ENCODE measurements at regions not wholly inside any gene's neighbourhood (a gene's known extent, or its start where the extent isn't known, plus 50 kb on each side); places are given as distances from the start of the nearest gene placed in this dataset.

- Histone ChIP-seq H3K27ac (no peak overlapping the region), H3K4me2 (no peak overlapping the region), H3K9me3 (peaks cover 23% of the 10 kb centered on the region), H3K4me1 (peaks cover 21% of the 10 kb centered on the region), H4K20me1 (no peaks in the 10 kb centered on the region), H3K4me3 (no peak overlapping the region), H3K27me3 (no peaks in the 10 kb centered on the region), H3K9ac (no peak overlapping the region), H3K36me3 (no peaks in the 10 kb centered on the region)
- no peak for TF ChIP-seq Cebpa-rat (IDR thresholded peaks at IDR 0.05)
These were observed 236.7 kb upstream of the HS3ST5 start for GRCh38 chr6:114579486-114579885.

- H3K4me1 ChIP-seq: peaks cover 21% of the 10 kb centered on the region
These were observed 234.3 kb upstream of the HS3ST5 start for GRCh38 chr6:114577109-114577508.

GRCh38 chr6:114576330-114576729 is 233.5 kb upstream of the HS3ST5 start:
- no peak overlapping the region for H3K4me2 ChIP-seq

More at GRCh38 chr6:114577109-114577508, 234.3 kb upstream of the HS3ST5 start:
- Histone ChIP-seq H3K36me3 (no peaks in the 10 kb centered on the region), H3K27me3 (no peaks in the 10 kb centered on the region), H3K9me3 (peaks cover 8% of the 10 kb centered on the region), H4K20me1 (no peaks in the 10 kb centered on the region), H3K27ac (no peak overlapping the region), H3K9ac (no peak overlapping the region), H3K4me2 (no peak overlapping the region), H3K4me3 (no peak overlapping the region)
- no peak for TF ChIP-seq Cebpa-rat (IDR thresholded peaks at IDR 0.05)

GRCh38 chr6:114569669-114570068 is 226.8 kb upstream of the HS3ST5 start:
- peaks cover 2% of the 10 kb centered on the region for H3K9me3 ChIP-seq
- H3K36me3 ChIP-seq: no peaks in the 10 kb centered on the region
- H3K4me3 ChIP-seq: no peak overlapping the region
- no peak overlapping the region for H3K4me2 ChIP-seq
- no peaks in the 10 kb centered on the region for H3K27me3 ChIP-seq
- no peak overlapping the region for H3K27ac ChIP-seq
- H3K9ac ChIP-seq: no peak overlapping the region
- H3K4me1 ChIP-seq: no peaks in the 10 kb centered on the region
- no peak for TF ChIP-seq Cebpa-rat (IDR thresholded peaks at IDR 0.05)
- no peaks in the 10 kb centered on the region for H4K20me1 ChIP-seq

More at GRCh38 chr6:114576330-114576729, 233.5 kb upstream of the HS3ST5 start:
- Histone ChIP-seq H3K27ac (no peak overlapping the region), H4K20me1 (no peaks in the 10 kb centered on the region), H3K27me3 (no peaks in the 10 kb centered on the region), H3K9ac (no peak overlapping the region), H3K4me1 (peaks cover 16% of the 10 kb centered on the region), H3K4me3 (no peak overlapping the region), H3K36me3 (no peaks in the 10 kb centered on the region), H3K9me3 (peaks cover under 1% of the 10 kb centered on the region; the same call in 1 of the 2 replicates)
- TF ChIP-seq Cebpa-rat (IDR thresholded peaks at IDR 0.05): no peak

DNA sequence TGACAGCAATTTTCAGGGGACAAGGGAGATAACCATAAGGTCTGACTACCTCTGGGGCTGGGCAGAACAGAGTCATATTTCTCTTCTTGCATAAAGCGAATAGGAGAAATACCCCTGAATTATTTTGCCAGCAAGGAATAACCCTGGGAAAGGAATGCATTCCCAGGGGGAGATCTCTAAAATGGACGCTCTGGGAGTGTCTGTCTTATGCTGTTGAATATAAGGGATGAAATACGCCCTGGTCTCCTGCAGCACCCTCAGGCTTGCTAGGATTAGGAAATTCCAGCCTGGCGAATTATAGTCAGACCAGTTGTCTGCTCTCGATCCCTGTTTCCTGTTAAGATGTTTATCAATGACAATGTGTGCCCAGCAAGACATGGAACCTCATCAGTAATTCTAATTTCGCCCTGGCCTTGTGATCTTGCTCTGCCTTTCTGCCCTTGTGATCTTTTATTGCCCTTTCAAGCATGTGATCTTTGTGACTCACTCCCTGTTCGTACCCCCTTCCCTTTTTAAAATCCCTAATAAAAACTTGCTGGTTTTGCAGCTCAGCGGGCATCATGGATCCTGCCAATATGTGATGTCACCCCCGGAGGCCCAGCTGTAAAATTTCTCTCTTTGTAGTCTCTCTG is 221.6 kb upstream of the HS3ST5 start:
- Histone ChIP-seq H4K20me1 (no peaks in the 10 kb centered on the region), H3K9ac (no peak overlapping the region), H3K4me1 (no peaks in the 10 kb centered on the region), H3K27ac (no peak overlapping the region), H3K27me3 (no peaks in the 10 kb centered on the region), H3K4me3 (no peak overlapping the region), H3K9me3 (peaks cover 8% of the 10 kb centered on the region), H3K36me3 (no peaks in the 10 kb centered on the region), H3K4me2 (no peak overlapping the region)
- no peak for TF ChIP-seq Cebpa-rat (IDR thresholded peaks at IDR 0.05)

DNA sequence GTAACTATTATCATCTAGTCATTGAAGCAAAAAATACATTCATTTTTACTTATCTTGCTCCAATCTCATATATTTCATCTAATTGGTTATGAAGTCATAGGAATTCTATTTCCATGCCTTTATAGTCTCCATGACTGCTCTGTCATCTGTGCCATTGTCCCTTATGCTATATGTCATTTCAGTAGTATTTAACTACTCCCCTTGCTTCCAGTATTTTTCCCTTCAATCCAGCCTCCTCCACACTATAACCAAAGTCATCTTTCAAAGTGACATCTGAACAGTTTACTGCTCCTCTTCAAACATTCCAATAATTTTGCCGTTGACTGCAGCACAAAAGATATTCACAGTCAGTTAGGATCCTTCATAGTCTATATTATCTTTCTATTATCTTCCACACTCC is 216.6 kb upstream of the HS3ST5 start:
- H3K9me3 ChIP-seq: peaks cover 3% of the 10 kb centered on the region
- TF ChIP-seq Cebpa-rat (IDR thresholded peaks at IDR 0.05): no peak

GRCh38 chr6:114558153-114558552 is 215.3 kb upstream of the HS3ST5 start:
- no peak overlapping the region for H3K4me3 ChIP-seq
- H3K36me3 ChIP-seq: no peaks in the 10 kb centered on the region
- no peaks in the 10 kb centered on the region for H3K9me3 ChIP-seq
- TF ChIP-seq Cebpa-rat (IDR thresholded peaks at IDR 0.05): no peak
- H3K27me3 ChIP-seq: no peaks in the 10 kb centered on the region
- H3K27ac ChIP-seq: no peak overlapping the region
- H3K9ac ChIP-seq: no peak overlapping the region
- H3K4me1 ChIP-seq: no peaks in the 10 kb centered on the region
- no peaks in the 10 kb centered on the region for H4K20me1 ChIP-seq
- H3K4me2 ChIP-seq: no peak overlapping the region

More for the DNA sequence above, 216.6 kb upstream of the HS3ST5 start:
- Histone ChIP-seq H3K4me3 (no peak overlapping the region), H4K20me1 (no peaks in the 10 kb centered on the region), H3K9ac (no peak overlapping the region), H3K27ac (no peak overlapping the region), H3K4me2 (no peak overlapping the region), H3K36me3 (no peaks in the 10 kb centered on the region), H3K4me1 (no peaks in the 10 kb centered on the region), H3K27me3 (no peaks in the 10 kb centered on the region)

DNA sequence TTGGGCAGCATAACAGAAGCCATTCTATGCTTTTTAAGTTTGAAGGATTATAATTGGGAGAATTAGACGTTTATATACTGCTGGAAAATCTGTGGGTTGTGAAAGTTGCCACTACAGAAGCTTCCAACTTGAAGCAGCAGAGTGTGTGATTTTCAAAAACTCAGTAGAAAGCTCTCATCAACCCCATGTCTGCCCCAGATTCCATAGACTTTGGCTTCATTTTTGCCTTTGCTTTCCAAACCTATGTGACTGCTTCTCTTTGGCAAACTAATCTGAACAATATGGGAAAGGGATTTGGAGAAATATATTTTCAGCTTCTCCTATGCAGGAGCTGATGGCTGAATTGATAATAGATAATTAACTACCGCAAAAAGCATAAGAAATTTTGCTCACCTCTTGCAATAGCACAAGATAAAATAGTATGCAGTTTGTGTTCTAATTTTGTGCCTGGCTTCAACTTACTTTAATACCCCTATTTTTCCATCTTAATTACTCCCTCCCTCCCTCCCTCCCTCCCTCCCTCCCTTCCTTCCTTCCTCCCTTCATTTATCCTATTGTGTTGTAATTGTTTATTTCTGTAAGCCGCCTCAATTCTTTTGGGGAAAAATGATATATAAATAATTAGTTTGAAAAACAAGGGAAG is 214.1 kb upstream of the HS3ST5 start:
- Histone ChIP-seq H3K9ac (no peak overlapping the region), H3K4me3 (no peak overlapping the region), H3K4me1 (no peaks in the 10 kb centered on the region), H3K27ac (no peak overlapping the region), H3K4me2 (no peak overlapping the region), H3K27me3 (no peaks in the 10 kb centered on the region), H3K9me3 (no peaks in the 10 kb centered on the region), H3K36me3 (no peaks in the 10 kb centered on the region), H4K20me1 (no peaks in the 10 kb centered on the region)
- TF ChIP-seq Cebpa-rat (IDR thresholded peaks at IDR 0.05): no peak

DNA sequence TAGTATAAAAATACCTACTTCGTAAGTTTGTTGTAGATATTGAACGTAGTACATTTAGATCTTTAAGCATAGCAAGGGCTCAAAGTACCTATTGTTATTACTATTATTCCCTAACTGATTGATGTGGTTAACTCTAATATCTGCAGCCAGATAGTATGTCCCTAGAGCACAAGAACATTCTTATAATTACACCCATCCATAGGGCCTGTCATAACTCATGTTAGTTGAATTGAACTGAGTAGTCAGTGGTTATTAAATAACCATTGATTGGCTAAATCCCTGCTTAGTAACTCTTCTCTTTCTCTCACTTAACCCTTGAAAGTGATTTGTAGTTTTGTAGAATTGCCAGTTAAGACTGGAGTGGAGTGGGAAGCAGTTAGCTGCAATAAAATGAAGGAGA is 207.5 kb upstream of the HS3ST5 start:
- Histone ChIP-seq H3K27me3 (no peaks in the 10 kb centered on the region), H3K9me3 (no peaks in the 10 kb centered on the region), H3K36me3 (no peaks in the 10 kb centered on the region), H3K4me3 (no peak overlapping the region), H3K4me2 (no peak overlapping the region), H3K27ac (no peak overlapping the region), H3K9ac (no peak overlapping the region), H4K20me1 (no peaks in the 10 kb centered on the region), H3K4me1 (no peaks in the 10 kb centered on the region)
- TF ChIP-seq Cebpa-rat (IDR thresholded peaks at IDR 0.05): no peak

GRCh38 chr6:114543696-114544095 is 200.9 kb upstream of the HS3ST5 start:
- no peak for TF ChIP-seq Cebpa-rat (IDR thresholded peaks at IDR 0.05)

More at GRCh38 chr6:114543696-114544095, 200.9 kb upstream of the HS3ST5 start:
- H3K36me3 ChIP-seq: no peaks in the 10 kb centered on the region
- H3K4me1 ChIP-seq: no peaks in the 10 kb centered on the region
- no peak overlapping the region for H3K27ac ChIP-seq
- H3K27me3 ChIP-seq: no peaks in the 10 kb centered on the region
- H3K9ac ChIP-seq: no peak overlapping the region
- H3K4me2 ChIP-seq: no peak overlapping the region
- no peaks in the 10 kb centered on the region for H4K20me1 ChIP-seq
- H3K9me3 ChIP-seq: peaks cover 15% of the 10 kb centered on the region
- no peak overlapping the region for H3K4me3 ChIP-seq

Data from BLaER1 (cell line).